ENCODE measurements at regions not wholly inside any gene's neighbourhood (a gene's known extent, or its start where the extent isn't known, plus 50 kb on each side); places are given as distances from the start of the nearest gene placed in this dataset.
"Not testable (repeated sequence)": the region's sequence is repeated elsewhere in the genome, so short reads cannot be mapped to it uniquely, and the experiment has no call there.

DNA sequence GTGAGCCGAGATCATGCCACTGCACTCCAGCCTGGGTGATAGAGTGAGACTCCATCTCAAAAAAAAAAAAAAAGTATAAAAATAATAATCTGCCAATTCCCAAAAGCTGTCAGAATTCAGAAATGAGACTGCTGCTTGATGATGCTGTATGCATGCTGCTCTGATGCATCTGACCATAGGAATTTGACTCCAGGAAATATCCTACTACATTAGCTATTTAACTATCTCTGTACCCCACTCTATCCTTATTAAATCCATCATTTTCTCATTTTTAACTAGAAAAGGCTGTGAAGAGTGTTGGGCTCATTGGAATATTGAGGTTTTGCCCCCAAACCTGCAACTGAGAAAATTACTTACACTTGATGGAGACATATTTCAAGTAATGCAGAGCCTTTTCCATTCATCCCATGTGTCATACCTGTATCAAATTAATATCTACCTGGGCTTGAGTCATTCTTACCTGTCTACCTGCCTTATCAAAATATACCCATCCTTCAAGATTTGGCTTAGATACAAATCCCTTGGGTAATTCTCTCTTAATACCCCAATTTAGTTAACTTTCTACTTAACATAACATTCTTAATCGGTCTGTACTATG, 135.2 kb upstream of the PREP start:
- Histone ChIP-seq H3K9me3 (replicated peaks; ENCODE audit: low read length) (no peaks in the 10 kb centered on the region), H3K4me3 (ENCODE audit: low read length) (no peak overlapping the region), H3K27me3 (ENCODE audit: control insufficient read depth, insufficient read depth, low read length) (no peaks in the 10 kb centered on the region), H3K4me1 (ENCODE audit: control insufficient read depth, insufficient read depth, low read length) (no peaks in the 10 kb centered on the region), H3K36me3 (ENCODE audit: insufficient read depth, low read length) (no peaks in the 10 kb centered on the region), H3K4me2 (ENCODE audit: low read length) (no peak overlapping the region), H3K9ac (ENCODE audit: low read depth, low read length) (no peak overlapping the region)

GRCh38 chr6:105536961-105537360, 134.1 kb upstream of the PREP start:
- Histone ChIP-seq H3K4me3 (ENCODE audit: low read length) (no peak overlapping the region), H3K9ac (ENCODE audit: low read depth, low read length) (no peak overlapping the region)

GRCh38 chr6:105533301-105533700, 130.4 kb upstream of the PREP start:
- Histone ChIP-seq H3K27me3 (ENCODE audit: control insufficient read depth, insufficient read depth, low read length) (no peaks in the 10 kb centered on the region), H3K36me3 (ENCODE audit: insufficient read depth, low read length) (no peaks in the 10 kb centered on the region), H3K4me3 (ENCODE audit: low read length) (no peak overlapping the region), H3K4me2 (ENCODE audit: low read length) (no peak overlapping the region), H3K9ac (ENCODE audit: low read depth, low read length) (no peak overlapping the region), H3K9me3 (replicated peaks; ENCODE audit: low read length) (no peaks in the 10 kb centered on the region), H3K4me1 (ENCODE audit: control insufficient read depth, insufficient read depth, low read length) (no peaks in the 10 kb centered on the region)

More at GRCh38 chr6:105536961-105537360, 134.1 kb upstream of the PREP start:
- Histone ChIP-seq H3K9me3 (replicated peaks; ENCODE audit: low read length) (no peaks in the 10 kb centered on the region), H3K36me3 (ENCODE audit: insufficient read depth, low read length) (no peaks in the 10 kb centered on the region), H3K4me1 (ENCODE audit: control insufficient read depth, insufficient read depth, low read length) (no peaks in the 10 kb centered on the region), H3K4me2 (ENCODE audit: low read length) (no peak overlapping the region), H3K27me3 (ENCODE audit: control insufficient read depth, insufficient read depth, low read length) (no peaks in the 10 kb centered on the region)

GRCh38 chr6:105526225-105526872, 123.5 kb upstream of the PREP start:
- no peaks in the 10 kb centered on the region for H3K4me1 ChIP-seq (ENCODE audit: control insufficient read depth, insufficient read depth, low read length)
- no peaks in the 10 kb centered on the region for H3K36me3 ChIP-seq (ENCODE audit: insufficient read depth, low read length)
- no peaks in the 10 kb centered on the region for H3K27me3 ChIP-seq (ENCODE audit: control insufficient read depth, insufficient read depth, low read length)
- H3K9ac ChIP-seq (ENCODE audit: low read depth, low read length), result no peak overlapping the region
- no peaks in the 10 kb centered on the region for H3K9me3 ChIP-seq (replicated peaks; ENCODE audit: low read length)
- H3K4me3 ChIP-seq (ENCODE audit: low read length), result no peak overlapping the region
- no peak overlapping the region for H3K4me2 ChIP-seq (ENCODE audit: low read length)

- Histone ChIP-seq H3K36me3 (ENCODE audit: insufficient read depth, low read length) (no peaks in the 10 kb centered on the region), H3K4me1 (ENCODE audit: control insufficient read depth, insufficient read depth, low read length) (no peaks in the 10 kb centered on the region), H3K4me3 (ENCODE audit: low read length) (no peak overlapping the region), H3K4me2 (ENCODE audit: low read length) (no peak overlapping the region), H3K9ac (ENCODE audit: low read depth, low read length) (no peak overlapping the region), H3K27me3 (ENCODE audit: control insufficient read depth, insufficient read depth, low read length) (no peaks in the 10 kb centered on the region), H3K9me3 (replicated peaks; ENCODE audit: low read length) (no peaks in the 10 kb centered on the region)
These were observed 119.9 kb upstream of the PREP start for GRCh38 chr6:105522626-105523322.

GRCh38 chr6:105519954-105520353, 117.1 kb upstream of the PREP start:
- Histone ChIP-seq H3K27me3 (ENCODE audit: control insufficient read depth, insufficient read depth, low read length) (no peaks in the 10 kb centered on the region), H3K9ac (ENCODE audit: low read depth, low read length) (no peak overlapping the region), H3K9me3 (replicated peaks; ENCODE audit: low read length) (no peaks in the 10 kb centered on the region), H3K4me1 (ENCODE audit: control insufficient read depth, insufficient read depth, low read length) (no peaks in the 10 kb centered on the region), H3K36me3 (ENCODE audit: insufficient read depth, low read length) (no peaks in the 10 kb centered on the region), H3K4me3 (ENCODE audit: low read length) (no peak overlapping the region), H3K4me2 (ENCODE audit: low read length) (no peak overlapping the region)

DNA sequence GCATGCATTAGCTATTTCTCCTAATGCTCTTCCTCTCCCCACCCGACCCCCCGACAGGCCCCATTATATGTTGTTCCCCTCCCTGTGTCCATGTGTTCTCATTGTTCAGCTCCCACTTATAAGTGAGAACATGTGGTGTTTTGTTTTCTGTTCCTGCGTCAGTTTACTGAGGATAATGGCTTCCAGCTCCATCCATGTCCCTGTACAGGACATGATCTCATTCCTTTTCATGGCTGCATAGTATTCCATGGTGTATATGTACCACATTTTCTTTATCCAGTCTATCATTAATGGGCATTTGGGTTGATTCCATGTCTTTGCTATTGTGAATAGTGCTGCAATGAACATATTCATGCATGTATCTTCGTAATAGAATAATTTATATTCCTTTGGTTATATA, 116.1 kb upstream of the PREP start:
- H3K4me3 ChIP-seq (ENCODE audit: low read length); H3K4me2 ChIP-seq (ENCODE audit: low read length); H3K27me3 ChIP-seq (ENCODE audit: control insufficient read depth, insufficient read depth, low read length); H3K9ac ChIP-seq (ENCODE audit: low read depth, low read length); H3K36me3 ChIP-seq (ENCODE audit: insufficient read depth, low read length); H3K4me1 ChIP-seq (ENCODE audit: control insufficient read depth, insufficient read depth, low read length); H3K9me3 ChIP-seq (replicated peaks; ENCODE audit: low read length): not testable (repeated sequence)

- Histone ChIP-seq H3K27me3 (ENCODE audit: control insufficient read depth, insufficient read depth, low read length) (no peaks in the 10 kb centered on the region), H3K36me3 (ENCODE audit: insufficient read depth, low read length) (no peaks in the 10 kb centered on the region), H3K9ac (ENCODE audit: low read depth, low read length) (no peak overlapping the region), H3K4me1 (ENCODE audit: control insufficient read depth, insufficient read depth, low read length) (no peaks in the 10 kb centered on the region), H3K9me3 (replicated peaks; ENCODE audit: low read length) (no peaks in the 10 kb centered on the region), H3K4me3 (ENCODE audit: low read length) (no peak overlapping the region), H3K4me2 (ENCODE audit: low read length) (no peak overlapping the region)
These were observed 112.2 kb upstream of the PREP start for GRCh38 chr6:105515054-105515453.

DNA sequence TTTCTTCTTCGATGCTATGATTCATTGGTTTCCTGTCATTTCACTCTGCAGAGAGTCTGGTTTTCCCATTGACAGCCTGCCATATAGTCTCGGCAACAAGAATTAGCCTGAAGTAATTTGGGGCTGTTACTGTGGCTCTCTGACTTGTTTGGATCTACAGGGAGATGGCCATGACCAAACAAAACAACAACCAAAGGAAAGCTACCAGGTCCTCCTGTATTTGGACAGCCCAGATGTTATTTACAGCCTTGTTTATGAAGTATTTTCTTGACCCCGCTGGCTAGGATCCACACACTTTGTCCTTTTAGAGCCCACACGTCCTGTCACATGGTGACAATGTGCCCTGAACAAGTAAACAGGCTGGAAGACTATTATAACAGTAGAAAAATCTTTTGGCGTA, 111.4 kb upstream of the PREP start:
- H3K4me1 ChIP-seq (ENCODE audit: control insufficient read depth, insufficient read depth, low read length), result no peaks in the 10 kb centered on the region
- no peaks in the 10 kb centered on the region for H3K9me3 ChIP-seq (replicated peaks; ENCODE audit: low read length)
- H3K36me3 ChIP-seq (ENCODE audit: insufficient read depth, low read length), result no peaks in the 10 kb centered on the region
- H3K4me3 ChIP-seq (ENCODE audit: low read length), result no peak overlapping the region
- no peak overlapping the region for H3K9ac ChIP-seq (ENCODE audit: low read depth, low read length)
- no peaks in the 10 kb centered on the region for H3K27me3 ChIP-seq (ENCODE audit: control insufficient read depth, insufficient read depth, low read length)
- H3K4me2 ChIP-seq (ENCODE audit: low read length), result no peak overlapping the region

- Histone ChIP-seq H3K9me3 (replicated peaks; ENCODE audit: low read length) (no peaks in the 10 kb centered on the region), H3K4me3 (ENCODE audit: low read length) (no peak overlapping the region), H3K36me3 (ENCODE audit: insufficient read depth, low read length) (no peaks in the 10 kb centered on the region), H3K27me3 (ENCODE audit: control insufficient read depth, insufficient read depth, low read length) (no peaks in the 10 kb centered on the region), H3K4me1 (ENCODE audit: control insufficient read depth, insufficient read depth, low read length) (no peaks in the 10 kb centered on the region), H3K4me2 (ENCODE audit: low read length) (no peak overlapping the region), H3K9ac (ENCODE audit: low read depth, low read length) (no peak overlapping the region)
These were observed 108.8 kb upstream of the PREP start for GRCh38 chr6:105511639-105512038.

DNA sequence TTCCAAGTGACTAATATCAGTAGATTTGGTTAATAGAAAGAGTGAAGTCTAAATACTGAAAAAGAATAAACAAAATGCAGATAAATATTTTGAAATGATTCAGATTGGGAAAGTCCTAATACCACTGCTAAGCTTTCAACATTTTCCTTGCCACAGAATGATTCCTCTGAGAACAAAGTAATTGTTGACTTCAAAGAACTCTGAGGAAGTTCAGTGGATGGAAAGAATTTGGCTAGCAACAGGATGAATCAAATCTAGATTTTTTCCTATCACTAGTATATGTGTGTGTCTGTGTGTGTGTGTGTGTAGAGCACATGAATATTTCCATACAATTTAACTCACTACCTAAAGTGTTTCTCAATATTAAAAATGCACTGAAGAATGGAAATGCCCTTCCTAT, 107.9 kb upstream of the PREP start:
- no peak overlapping the region for H3K4me3 ChIP-seq (ENCODE audit: low read length)

More for the DNA sequence above, 107.9 kb upstream of the PREP start:
- Histone ChIP-seq H3K9me3 (replicated peaks; ENCODE audit: low read length) (no peaks in the 10 kb centered on the region), H3K4me2 (ENCODE audit: low read length) (no peak overlapping the region), H3K27me3 (ENCODE audit: control insufficient read depth, insufficient read depth, low read length) (no peaks in the 10 kb centered on the region), H3K9ac (ENCODE audit: low read depth, low read length) (no peak overlapping the region), H3K36me3 (ENCODE audit: insufficient read depth, low read length) (no peaks in the 10 kb centered on the region), H3K4me1 (ENCODE audit: control insufficient read depth, insufficient read depth, low read length) (no peaks in the 10 kb centered on the region)

Data from skeletal muscle satellite cell (primary cell).